ENCODE measurements at regions not wholly inside any gene's neighbourhood (a gene's known extent, or its start where the extent isn't known, plus 50 kb on each side); places are given as distances from the start of the nearest gene placed in this dataset.

GRCh38 chr6:164178679-164179332 lies 764.3 kb downstream of the QKI start:
- TF ChIP-seq BACH2 (CRISPR knock-in tag; IDR thresholded peaks at IDR 0.05; ENCODE audit: borderline replicate concordance) (no peak), RARB (CRISPR knock-in tag; IDR thresholded peaks at IDR 0.05) (no peak), GLIS3 (CRISPR knock-in tag; IDR thresholded peaks at IDR 0.05) (no peak)

GRCh38 chr6:164169355-164169754 lies 754.8 kb downstream of the QKI start:
- ATAC-seq = no peak
- TF ChIP-seq ZNF565 (CRISPR knock-in tag; conservative IDR thresholded peaks at IDR 0.05; ENCODE audit: low read depth) = no peak
- no peak for TF ChIP-seq ZNF8 (CRISPR knock-in tag; IDR thresholded peaks at IDR 0.05)
- TF ChIP-seq PATZ1 (CRISPR knock-in tag; IDR thresholded peaks at IDR 0.05; ENCODE audit: borderline replicate concordance) = no peak
- TF ChIP-seq TCF4 (CRISPR knock-in tag; IDR thresholded peaks at IDR 0.05; ENCODE audit: borderline replicate concordance) = no peak

More at GRCh38 chr6:164178679-164179332, 764.3 kb downstream of the QKI start:
- ATAC-seq = no peak

GRCh38 chr6:164168595-164168994 lies 754.1 kb downstream of the QKI start:
- no peak for ATAC-seq
- no peak for TF ChIP-seq PPARA (CRISPR knock-in tag; IDR thresholded peaks at IDR 0.05; ENCODE audit: borderline replicate concordance)
- no peak for TF ChIP-seq ZNF565 (CRISPR knock-in tag; conservative IDR thresholded peaks at IDR 0.05; ENCODE audit: low read depth)
- TF ChIP-seq SNAI2 (CRISPR knock-in tag; IDR thresholded peaks at IDR 0.05) = no peak
- no peak for TF ChIP-seq TSHZ2 (CRISPR knock-in tag; IDR thresholded peaks at IDR 0.05)
- TF ChIP-seq OSR1 (CRISPR knock-in tag; IDR thresholded peaks at IDR 0.05) = no peak
- no peak for TF ChIP-seq TCF4 (CRISPR knock-in tag; IDR thresholded peaks at IDR 0.05; ENCODE audit: borderline replicate concordance)
- TF ChIP-seq PATZ1 (CRISPR knock-in tag; IDR thresholded peaks at IDR 0.05; ENCODE audit: borderline replicate concordance) = no peak
- no peak for TF ChIP-seq ZC3H10 (CRISPR knock-in tag; IDR thresholded peaks at IDR 0.05)
- TF ChIP-seq ZNF70 (CRISPR knock-in tag; IDR thresholded peaks at IDR 0.05) = no peak
- TF ChIP-seq CSRNP3 (CRISPR knock-in tag; IDR thresholded peaks at IDR 0.05) = no peak
- no peak for TF ChIP-seq POU6F1 (CRISPR knock-in tag; IDR thresholded peaks at IDR 0.05; ENCODE audit: borderline replicate concordance, low read depth)
- TF ChIP-seq GLIS3 (CRISPR knock-in tag; IDR thresholded peaks at IDR 0.05) = no peak

GRCh38 chr6:164167873-164168405 lies 753.4 kb downstream of the QKI start:
- no peak for ATAC-seq
- TF ChIP-seq CSDC2 (CRISPR knock-in tag; IDR thresholded peaks at IDR 0.05) = no peak
- no peak for TF ChIP-seq BACH2 (CRISPR knock-in tag; IDR thresholded peaks at IDR 0.05; ENCODE audit: borderline replicate concordance)
- TF ChIP-seq SNAI2 (CRISPR knock-in tag; IDR thresholded peaks at IDR 0.05) = no peak
- TF ChIP-seq ZFP30 (CRISPR knock-in tag; IDR thresholded peaks at IDR 0.05) = no peak

All from SK-N-SH treated with all-trans-retinoic acid at 6 μM for 48 hours (cell line).